ENCODE measurements at regions not wholly inside any gene's neighbourhood (a gene's known extent, or its start where the extent isn't known, plus 50 kb on each side); places are given as distances from the start of the nearest gene placed in this dataset.
"Not testable (repeated sequence)": the region's sequence is repeated elsewhere in the genome, so short reads cannot be mapped to it uniquely, and the experiment has no call there.

- not testable (repeated sequence) for TF ChIP-seq POLR2AphosphoS5 (IDR thresholded peaks at IDR 0.05; ENCODE audit: low read depth, low read length); TCF12 (IDR thresholded peaks at IDR 0.05); RCOR1 (IDR thresholded peaks at IDR 0.05; ENCODE audit: low read length); USF2 (IDR thresholded peaks at IDR 0.05; ENCODE audit: borderline replicate concordance, low read depth, low read length); NFIC (IDR thresholded peaks at IDR 0.05; ENCODE audit: borderline replicate concordance); CTCF (IDR thresholded peaks at IDR 0.05)
These were observed 881.3 kb downstream of the NAP1L3 start for GRCh38 chrX:92792080-92792479.
